HPDE6-E6E7 (cell line): ENCODE measurements at regions not wholly inside any gene's neighbourhood (a gene's known extent, or its start where the extent isn't known, plus 50 kb on each side); places are given as distances from the start of the nearest gene placed in this dataset.
"Not testable (repeated sequence)": the region's sequence is repeated elsewhere in the genome, so short reads cannot be mapped to it uniquely, and the experiment has no call there.

Experiments used
- DNase-seq: peaks from one replicate; pipeline ENCODE4 v3.0.0; 2011; ENCODE audit warnings: missing footprints; ENCODE audit errors: extremely low spot score

- no peak for DNase-seq
These were observed 296.1 kb upstream of the FZD8 start for GRCh38 chr10:35938160-35938559.

GRCh38 chr10:35937546-35937945 lies 295.4 kb upstream of the FZD8 start:
- DNase-seq = no peak

GRCh38 chr10:35934642-35934995 lies 292.5 kb upstream of the FZD8 start:
- DNase-seq = no peak

- DNase-seq = no peak
These were observed 292.0 kb upstream of the FZD8 start for GRCh38 chr10:35933940-35934641.

- DNase-seq = no peak
These were observed 291.4 kb upstream of the FZD8 start for GRCh38 chr10:35933491-35933890.

- not testable (repeated sequence) for DNase-seq
These were observed 287.9 kb upstream of the FZD8 start for GRCh38 chr10:35929962-35930361.

- DNase-seq = no peak
These were observed 286.7 kb upstream of the FZD8 start for GRCh38 chr10:35928748-35929147.

GRCh38 chr10:35927990-35928488 lies 285.9 kb upstream of the FZD8 start:
- DNase-seq = no peak

- no peak for DNase-seq
These were observed 285.2 kb upstream of the FZD8 start for GRCh38 chr10:35927341-35927740.

GRCh38 chr10:35926846-35927245 lies 284.8 kb upstream of the FZD8 start:
- no peak for DNase-seq

- no peak for DNase-seq
These were observed 283.4 kb upstream of the FZD8 start for GRCh38 chr10:35925493-35925892.

- no peak for DNase-seq
These were observed 282.7 kb upstream of the FZD8 start for GRCh38 chr10:35924759-35925158.

GRCh38 chr10:35922876-35923600 lies 280.9 kb upstream of the FZD8 start:
- DNase-seq = no peak

GRCh38 chr10:35921866-35922350 lies 279.8 kb upstream of the FZD8 start:
- DNase-seq = no peak

- no peak for DNase-seq
These were observed 274.7 kb upstream of the FZD8 start for GRCh38 chr10:35916791-35917190.

GRCh38 chr10:35913628-35914027 lies 271.5 kb upstream of the FZD8 start:
- DNase-seq = no peak

- DNase-seq = no peak
These were observed 270.8 kb upstream of the FZD8 start for GRCh38 chr10:35912615-35913569.

GRCh38 chr10:35911954-35912353 lies 269.9 kb upstream of the FZD8 start:
- no peak for DNase-seq

GRCh38 chr10:35911233-35911632 lies 269.1 kb upstream of the FZD8 start:
- no peak for DNase-seq

- DNase-seq = peak; percentile 25
These were observed 268.1 kb upstream of the FZD8 start for GRCh38 chr10:35910234-35910633.

GRCh38 chr10:35909121-35909720 lies 267.1 kb upstream of the FZD8 start:
- no peak for DNase-seq

GRCh38 chr10:35908451-35908850 lies 266.4 kb upstream of the FZD8 start:
- no peak for DNase-seq
